ENCODE measurements at regions not wholly inside any gene's neighbourhood (a gene's known extent, or its start where the extent isn't known, plus 50 kb on each side); places are given as distances from the start of the nearest gene placed in this dataset.

DNA sequence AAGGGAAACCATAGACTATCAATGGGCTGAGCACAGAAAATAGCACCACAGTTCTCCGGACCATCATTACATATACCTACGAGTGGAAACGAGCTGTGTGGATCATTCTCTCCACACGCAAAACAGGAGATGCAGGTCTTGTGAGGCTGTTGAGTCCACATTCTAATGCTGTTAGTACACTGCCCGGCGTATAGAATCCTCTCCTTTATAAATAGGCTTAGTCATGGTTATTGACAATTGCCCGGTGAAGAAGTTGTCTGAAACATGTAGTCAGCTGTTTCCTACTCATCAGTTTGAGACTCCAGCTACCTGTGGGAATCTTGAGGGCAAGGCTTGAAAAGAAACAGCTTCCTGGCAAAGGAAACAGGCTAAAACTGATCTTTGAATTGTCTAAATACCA is 602.0 kb upstream of the EDIL3 start:
- TF ChIP-seq, protein P1, sequence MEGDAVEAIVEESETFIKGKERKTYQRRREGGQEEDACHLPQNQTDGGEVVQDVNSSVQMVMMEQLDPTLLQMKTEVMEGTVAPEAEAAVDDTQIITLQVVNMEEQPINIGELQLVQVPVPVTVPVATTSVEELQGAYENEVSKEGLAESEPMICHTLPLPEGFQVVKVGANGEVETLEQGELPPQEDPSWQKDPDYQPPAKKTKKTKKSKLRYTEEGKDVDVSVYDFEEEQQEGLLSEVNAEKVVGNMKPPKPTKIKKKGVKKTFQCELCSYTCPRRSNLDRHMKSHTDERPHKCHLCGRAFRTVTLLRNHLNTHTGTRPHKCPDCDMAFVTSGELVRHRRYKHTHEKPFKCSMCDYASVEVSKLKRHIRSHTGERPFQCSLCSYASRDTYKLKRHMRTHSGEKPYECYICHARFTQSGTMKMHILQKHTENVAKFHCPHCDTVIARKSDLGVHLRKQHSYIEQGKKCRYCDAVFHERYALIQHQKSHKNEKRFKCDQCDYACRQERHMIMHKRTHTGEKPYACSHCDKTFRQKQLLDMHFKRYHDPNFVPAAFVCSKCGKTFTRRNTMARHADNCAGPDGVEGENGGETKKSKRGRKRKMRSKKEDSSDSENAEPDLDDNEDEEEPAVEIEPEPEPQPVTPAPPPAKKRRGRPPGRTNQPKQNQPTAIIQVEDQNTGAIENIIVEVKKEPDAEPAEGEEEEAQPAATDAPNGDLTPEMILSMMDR (IDR thresholded peaks at IDR 0.05; ENCODE audit: poor library complexity): no peak
- TF ChIP-seq EZH2 (IDR thresholded peaks at IDR 0.05; ENCODE audit: borderline replicate concordance) (no peak), EZH2phosphoT487 (IDR thresholded peaks at IDR 0.05; ENCODE audit: low read depth, severe bottlenecking, unreplicated experiment) (no peak)
